ENCODE measurements at regions not wholly inside any gene's neighbourhood (a gene's known extent, or its start where the extent isn't known, plus 50 kb on each side); places are given as distances from the start of the nearest gene placed in this dataset.

GRCh38 chr6:134474955-134475354 lies 157.0 kb upstream of the SGK1 start:
- Histone ChIP-seq H3K27me3 (ENCODE audit: control insufficient read depth, insufficient read depth, low read length) (no peaks in the 10 kb centered on the region), H3K4me3 (ENCODE audit: low read depth, low read length) (no peak overlapping the region), H3K36me3 (ENCODE audit: control insufficient read depth, insufficient read depth, low read length) (no peaks in the 10 kb centered on the region)
- no peak for TF ChIP-seq CTCF (IDR thresholded peaks at IDR 0.05; ENCODE audit: insufficient read depth, low read length, poor library complexity, severe bottlenecking)
- DNase-seq (ENCODE audit: low read depth): no peak

GRCh38 chr6:134472661-134473060 lies 154.7 kb upstream of the SGK1 start:
- Histone ChIP-seq H3K36me3 (ENCODE audit: control insufficient read depth, insufficient read depth, low read length) (no peaks in the 10 kb centered on the region), H3K4me3 (ENCODE audit: low read depth, low read length) (no peak overlapping the region), H3K27me3 (ENCODE audit: control insufficient read depth, insufficient read depth, low read length) (no peaks in the 10 kb centered on the region)
- DNase-seq (ENCODE audit: low read depth): no peak
- no peak for TF ChIP-seq CTCF (IDR thresholded peaks at IDR 0.05; ENCODE audit: insufficient read depth, low read length, poor library complexity, severe bottlenecking)

GRCh38 chr6:134472046-134472445 lies 154.1 kb upstream of the SGK1 start:
- DNase-seq (ENCODE audit: low read depth): no peak
- TF ChIP-seq CTCF (IDR thresholded peaks at IDR 0.05; ENCODE audit: insufficient read depth, low read length, poor library complexity, severe bottlenecking): no peak
- Histone ChIP-seq H3K36me3 (ENCODE audit: control insufficient read depth, insufficient read depth, low read length) (no peaks in the 10 kb centered on the region), H3K4me3 (ENCODE audit: low read depth, low read length) (no peak overlapping the region), H3K27me3 (ENCODE audit: control insufficient read depth, insufficient read depth, low read length) (no peaks in the 10 kb centered on the region)

GRCh38 chr6:134470457-134470975 lies 152.6 kb upstream of the SGK1 start:
- H3K27me3 ChIP-seq (ENCODE audit: control insufficient read depth, insufficient read depth, low read length): no peaks in the 10 kb centered on the region
- no peak overlapping the region for H3K4me3 ChIP-seq (ENCODE audit: low read depth, low read length)
- H3K36me3 ChIP-seq (ENCODE audit: control insufficient read depth, insufficient read depth, low read length): no peaks in the 10 kb centered on the region
- no peak for TF ChIP-seq CTCF (IDR thresholded peaks at IDR 0.05; ENCODE audit: insufficient read depth, low read length, poor library complexity, severe bottlenecking)
- DNase-seq (ENCODE audit: low read depth): no peak

GRCh38 chr6:134469702-134470456 lies 152.0 kb upstream of the SGK1 start:
- H3K4me3 ChIP-seq (ENCODE audit: low read depth, low read length): no peak overlapping the region
- DNase-seq (ENCODE audit: low read depth): no peak
- TF ChIP-seq CTCF (IDR thresholded peaks at IDR 0.05; ENCODE audit: insufficient read depth, low read length, poor library complexity, severe bottlenecking): no peak
- no peaks in the 10 kb centered on the region for H3K27me3 ChIP-seq (ENCODE audit: control insufficient read depth, insufficient read depth, low read length)
- no peaks in the 10 kb centered on the region for H3K36me3 ChIP-seq (ENCODE audit: control insufficient read depth, insufficient read depth, low read length)

GRCh38 chr6:134468633-134469032 lies 150.7 kb upstream of the SGK1 start:
- Histone ChIP-seq H3K27me3 (ENCODE audit: control insufficient read depth, insufficient read depth, low read length) (no peaks in the 10 kb centered on the region), H3K36me3 (ENCODE audit: control insufficient read depth, insufficient read depth, low read length) (no peaks in the 10 kb centered on the region), H3K4me3 (ENCODE audit: low read depth, low read length) (no peak overlapping the region)
- DNase-seq (ENCODE audit: low read depth): no peak
- TF ChIP-seq CTCF (IDR thresholded peaks at IDR 0.05; ENCODE audit: insufficient read depth, low read length, poor library complexity, severe bottlenecking): no peak
